ENCODE measurements at regions not wholly inside any gene's neighbourhood (a gene's known extent, or its start where the extent isn't known, plus 50 kb on each side); places are given as distances from the start of the nearest gene placed in this dataset.

DNA sequence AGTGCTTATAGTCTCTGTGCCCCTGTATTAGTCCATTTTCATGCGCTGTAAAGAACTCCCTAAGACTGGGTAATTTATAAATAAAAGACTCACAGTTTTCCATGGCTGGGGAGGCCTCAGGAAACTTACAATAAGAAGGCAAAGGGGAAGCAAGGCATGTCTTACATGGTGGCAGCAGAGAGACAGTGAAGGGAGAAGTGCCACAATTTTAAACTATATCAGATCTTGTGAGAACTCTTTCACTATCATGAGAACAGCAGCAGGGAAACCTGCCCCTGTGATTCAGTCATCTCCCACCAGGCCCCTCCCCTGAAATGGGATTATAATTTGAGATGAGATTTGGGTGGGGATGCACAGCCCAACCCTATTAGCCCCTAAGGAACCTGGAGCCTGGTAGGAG, 243.2 kb downstream of the EDEM1 start:
- TF ChIP-seq CTCF (IDR thresholded peaks at IDR 0.05; ENCODE audit: unreplicated experiment) = no peak
- H3K4me1 Mint-ChIP-seq = peaks cover 29% of the 10 kb centered on the region
- H3K27ac Mint-ChIP-seq = no peak overlapping the region
- no peaks in the 10 kb centered on the region for H3K9me3 Mint-ChIP-seq
- peaks cover 2% of the 10 kb centered on the region for H3K27me3 Mint-ChIP-seq (ENCODE audit: low read depth)
- no peaks in the 10 kb centered on the region for H3K36me3 Mint-ChIP-seq
- H3K4me3 Mint-ChIP-seq = no peak overlapping the region
- DNase-seq (ENCODE audit: low spot score in 2 of 2, unreplicated experiment in 2 of 2) = no peak

DNA sequence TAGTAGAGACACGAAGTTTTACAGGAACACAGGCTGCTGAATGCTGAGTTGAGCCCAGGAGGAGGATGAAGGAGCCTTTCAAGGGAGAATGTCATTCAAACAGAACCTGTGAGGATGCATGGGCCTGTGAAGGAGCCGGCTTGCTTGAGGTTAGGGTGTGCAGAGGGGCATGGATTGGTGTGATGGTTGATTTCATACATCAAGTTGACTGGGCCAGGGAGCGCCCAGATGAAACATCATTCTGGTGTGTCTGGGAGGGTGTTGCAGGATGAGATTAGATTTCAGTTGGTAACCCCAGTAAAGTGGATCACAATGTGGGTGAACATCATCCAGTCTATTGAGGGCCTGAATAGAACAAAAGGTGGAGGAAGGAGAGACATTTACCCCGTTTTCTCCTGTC, 243.6 kb downstream of the EDEM1 start:
- Mint-ChIP-seq H3K27ac (no peak overlapping the region), H3K36me3 (no peaks in the 10 kb centered on the region), H3K27me3 (ENCODE audit: low read depth) (peaks cover 2% of the 10 kb centered on the region), H3K9me3 (no peaks in the 10 kb centered on the region), H3K4me3 (no peak overlapping the region), H3K4me1 (peaks cover 27% of the 10 kb centered on the region)
- TF ChIP-seq CTCF (IDR thresholded peaks at IDR 0.05; ENCODE audit: unreplicated experiment) = no peak
- DNase-seq (ENCODE audit: low spot score in 2 of 2, unreplicated experiment in 2 of 2) = no peak

- no peaks in the 10 kb centered on the region for H3K27me3 Mint-ChIP-seq (ENCODE audit: low read depth)
- TF ChIP-seq CTCF (IDR thresholded peaks at IDR 0.05; ENCODE audit: unreplicated experiment) = no peak
- no peak overlapping the region for H3K4me3 Mint-ChIP-seq
- H3K27ac Mint-ChIP-seq = peak overlapping the region; percentile 34
- H3K4me1 Mint-ChIP-seq = peaks cover 21% of the 10 kb centered on the region
- H3K36me3 Mint-ChIP-seq = no peaks in the 10 kb centered on the region
- DNase-seq (ENCODE audit: low spot score in 2 of 2, unreplicated experiment in 2 of 2) = no peak
- no peaks in the 10 kb centered on the region for H3K9me3 Mint-ChIP-seq
Observed at GRCh38 chr3:5431811-5432378, 244.4 kb downstream of the EDEM1 start.

- Mint-ChIP-seq H3K36me3 (no peaks in the 10 kb centered on the region), H3K27ac (no peak overlapping the region), H3K27me3 (ENCODE audit: low read depth) (peaks cover 4% of the 10 kb centered on the region), H3K4me1 (peaks cover under 1% of the 10 kb centered on the region), H3K9me3 (no peaks in the 10 kb centered on the region), H3K4me3 (no peak overlapping the region)
- no peak for TF ChIP-seq CTCF (IDR thresholded peaks at IDR 0.05; ENCODE audit: unreplicated experiment)
- no peak for DNase-seq (ENCODE audit: low spot score in 2 of 2, unreplicated experiment in 2 of 2)
Observed at GRCh38 chr3:5437296-5437782, 249.8 kb downstream of the EDEM1 start.

DNA sequence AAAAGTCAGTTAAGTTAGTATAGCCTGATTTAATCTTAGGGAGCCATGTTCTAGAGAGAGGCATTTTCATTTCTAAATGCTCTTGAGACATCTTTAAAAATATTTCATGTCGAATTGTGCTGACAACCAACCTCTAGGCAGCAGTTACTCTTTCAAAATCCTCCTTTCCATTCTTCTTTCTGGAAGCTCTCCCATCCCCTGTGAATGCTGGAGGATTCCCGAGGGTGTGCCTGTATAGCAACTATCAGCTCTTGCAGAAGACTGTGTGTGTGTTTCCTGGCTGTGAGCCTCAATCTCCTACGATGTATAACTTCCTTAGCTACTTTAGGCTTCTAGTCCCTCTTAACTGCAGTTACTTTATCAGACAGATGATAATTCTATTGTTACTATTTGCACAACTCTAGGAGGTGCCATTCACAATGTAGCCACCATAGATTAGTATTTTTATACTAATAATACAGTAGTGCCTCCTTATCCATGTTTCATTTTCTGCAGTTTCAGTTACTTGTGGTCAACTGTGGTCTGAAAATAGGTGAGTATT, 250.3 kb downstream of the EDEM1 start:
- H3K27me3 Mint-ChIP-seq (ENCODE audit: low read depth) = peaks cover 4% of the 10 kb centered on the region
- H3K9me3 Mint-ChIP-seq = peaks cover 4% of the 10 kb centered on the region
- no peak overlapping the region for H3K27ac Mint-ChIP-seq

More for the DNA sequence above, 250.3 kb downstream of the EDEM1 start:
- DNase-seq (ENCODE audit: low spot score in 2 of 2, unreplicated experiment in 2 of 2) = no peak
- TF ChIP-seq CTCF (IDR thresholded peaks at IDR 0.05; ENCODE audit: unreplicated experiment) = no peak
- no peak overlapping the region for H3K4me3 Mint-ChIP-seq
- H3K36me3 Mint-ChIP-seq = no peaks in the 10 kb centered on the region
- no peaks in the 10 kb centered on the region for H3K4me1 Mint-ChIP-seq

All from mesothelial cell of epicardium (in vitro differentiated cells).